Mesenchymal stem cell (in vitro differentiated cells and primary cell): ENCODE measurements at regions not wholly inside any gene's neighbourhood (a gene's known extent, or its start where the extent isn't known, plus 50 kb on each side); places are given as distances from the start of the nearest gene placed in this dataset.

ENCODE experiments used
- DNase-seq: peaks from one replicate; pipeline ENCODE4 v3.0.0-alpha.2; 2013
- H2AFZ ChIP-seq: one replicate; pipeline ENCODE4 v1.6.1; 2013; ENCODE audit warnings: low read depth, mild to moderate bottlenecking, control low read depth, inconsistent platforms, low read length, moderate library complexity
- H2AK5ac ChIP-seq: 2 replicates; pipeline ENCODE4 v1.6.1; 2013; ENCODE audit warnings: low read length, moderate library complexity, mild to moderate bottlenecking, inconsistent platforms; ENCODE audit not compliant: severe bottlenecking
- H2BK120ac ChIP-seq: one replicate; pipeline ENCODE4 v1.6.1; 2013; ENCODE audit warnings: low read depth, mild to moderate bottlenecking, inconsistent platforms, low read length, moderate library complexity
- H2BK12ac ChIP-seq, 2 experiments: one replicate each; pipeline ENCODE4 v1.6.1; 2013; ENCODE audit warnings: inconsistent platforms in 2 of 2, low read length in 2 of 2, mild to moderate bottlenecking in 2 of 2, moderate library complexity in 2 of 2, control low read depth in 1 of 2
- H2BK15ac ChIP-seq: one replicate; pipeline ENCODE4 v1.6.1; 2013; ENCODE audit warnings: mild to moderate bottlenecking, low read depth, inconsistent platforms; ENCODE audit not compliant: poor library complexity, severe bottlenecking
- H2BK5ac ChIP-seq: 2 replicates; pipeline ENCODE4 v1.6.1; 2013; ENCODE audit warnings: low read depth, mild to moderate bottlenecking, low read length, control low read depth, inconsistent platforms; ENCODE audit not compliant: poor library complexity, severe bottlenecking
- H3K14ac ChIP-seq, 2 experiments: one replicate each; pipeline ENCODE4 v1.6.1; 2013; ENCODE audit warnings: inconsistent platforms in 2 of 2, low read length in 2 of 2, control low read depth in 1 of 2, mild to moderate bottlenecking in 1 of 2, moderate library complexity in 1 of 2
- H3K18ac ChIP-seq, 2 experiments: one replicate each; pipeline ENCODE4 v1.6.1; 2013; ENCODE audit warnings: inconsistent platforms in 2 of 2, low read length in 2 of 2, control low read depth in 1 of 2, low read depth in 1 of 2, mild to moderate bottlenecking in 1 of 2
- H3K23ac ChIP-seq, 2 experiments: one replicate each; pipeline ENCODE4 v1.6.1; 2013; ENCODE audit warnings: inconsistent platforms in 2 of 2, low read length in 2 of 2, mild to moderate bottlenecking in 2 of 2, moderate library complexity in 2 of 2, control low read depth in 1 of 2
- H3K27ac ChIP-seq: 2 replicates; pipeline ENCODE4 v1.5.1; 2013; ENCODE audit warnings: mild to moderate bottlenecking, moderate library complexity, low read length, control low read depth, inconsistent platforms; ENCODE audit not compliant: poor library complexity, severe bottlenecking
- H3K27me3 ChIP-seq, 2 experiments: 2 replicates each; pipeline versions ENCODE4 v1.6.1 to v1.7.0; 2013; ENCODE audit warnings: low read length in 2 of 2, mild to moderate bottlenecking in 2 of 2, moderate library complexity in 2 of 2, control low read depth in 1 of 2, inconsistent platforms in 1 of 2; ENCODE audit not compliant: control insufficient read depth in 1 of 2, insufficient read depth in 1 of 2
- H3K36me3 ChIP-seq, 2 experiments: 2 replicates each; pipeline versions ENCODE4 v1.6.1 to v1.7.0; 2013; ENCODE audit warnings: low read length in 2 of 2, control low read depth in 1 of 2, inconsistent platforms in 1 of 2, low read depth in 1 of 2, mild to moderate bottlenecking in 1 of 2; ENCODE audit not compliant: insufficient read depth in 2 of 2, control insufficient read depth in 1 of 2
- H3K4ac ChIP-seq, 2 experiments: one replicate each; pipeline ENCODE4 v1.6.1; 2013; ENCODE audit warnings: inconsistent platforms in 2 of 2, low read length in 2 of 2, mild to moderate bottlenecking in 2 of 2, moderate library complexity in 2 of 2, control low read depth in 1 of 2, low read depth in 1 of 2
- H3K4me1 ChIP-seq: 2 replicates; pipeline ENCODE4 v1.6.1; 2013; ENCODE audit warnings: low read depth, low read length, control low read depth; ENCODE audit not compliant: control insufficient read depth, insufficient read depth
- H3K4me2 ChIP-seq: 2 replicates; pipeline ENCODE4 v1.6.1; 2013; ENCODE audit warnings: low read length, mild to moderate bottlenecking, inconsistent platforms; ENCODE audit not compliant: poor library complexity, severe bottlenecking
- H3K4me3 ChIP-seq, 2 experiments: 2 replicates each; pipeline versions ENCODE4 v1.5.1 to v1.7.0; 2013; ENCODE audit warnings: low read length in 2 of 2, mild to moderate bottlenecking in 2 of 2, control low read depth in 1 of 2, low read depth in 1 of 2; ENCODE audit not compliant: insufficient read depth in 1 of 2
- H3K79me1 ChIP-seq: replicated peaks from 2 replicates; pipeline ENCODE4 v1.6.1; 2013; ENCODE audit warnings: mild to moderate bottlenecking, control low read depth, low read length, inconsistent platforms; ENCODE audit not compliant: poor library complexity, severe bottlenecking
- H3K9ac ChIP-seq: 2 replicates; pipeline ENCODE4 v1.7.0; 2013; ENCODE audit warnings: mild to moderate bottlenecking, low read length, moderate library complexity
- H3K9me3 ChIP-seq: 2 replicates; pipeline ENCODE4 v1.7.0; 2013; ENCODE audit warnings: mild to moderate bottlenecking, low read length; ENCODE audit not compliant: control insufficient read depth
- H4K8ac ChIP-seq: one replicate; pipeline ENCODE4 v1.6.1; 2013; ENCODE audit warnings: inconsistent platforms, mild to moderate bottlenecking, low read length, moderate library complexity
- H4K91ac ChIP-seq: one replicate; pipeline ENCODE4 v1.6.1; 2013; ENCODE audit warnings: mild to moderate bottlenecking, low read length, inconsistent platforms
- WGBS: methylation state at CpG from one replicate; pipeline ENCODE4 v1.1.7; 2013; ENCODE audit warnings: mixed read lengths; 5-methylcytosine and 5-hydroxymethylcytosine counted together

- Histone ChIP-seq H4K91ac (no peak overlapping the region), H2BK5ac (no peak overlapping the region), H3K4ac (no peak overlapping the region), H3K4me2 (no peak overlapping the region), H3K18ac (peak overlapping the region; percentile 19 to 46), H3K14ac (no peak overlapping the region), H3K23ac (no peak overlapping the region), H2BK15ac (no peak overlapping the region), H3K9ac (peak overlapping the region; percentile 56), H2BK120ac (no peak overlapping the region), H2AK5ac (no peak overlapping the region), H3K27me3 (peaks cover 4 to 13% of the 10 kb centered on the region in 2 experiments), H2AFZ (no peak overlapping the region), H3K4me1 (no peaks in the 10 kb centered on the region), H3K27ac (no peak overlapping the region), H4K8ac (peak overlapping the region; percentile 58), H3K36me3 (no peaks in the 10 kb centered on the region), H3K4me3 (no peak overlapping the region), H2BK12ac (peak overlapping the region; percentile 33 to 54), H3K9me3 (peaks cover 4% of the 10 kb centered on the region), H3K79me1 (no peaks in the 10 kb centered on the region)
- WGBS: 8% methylated on average over 1 of the region's 2 CpGs
- DNase-seq: peak; percentile 66
Observed at GRCh38 chr14:56423544-56423943, 156.1 kb upstream of the TMEM260 start.

- Histone ChIP-seq H2BK15ac (no peak overlapping the region), H3K4me2 (no peak overlapping the region), H3K4ac (no peak overlapping the region), H2AK5ac (no peak overlapping the region), H2AFZ (no peak overlapping the region), H3K23ac (no peak overlapping the region), H3K79me1 (no peaks in the 10 kb centered on the region), H3K36me3 (no peaks in the 10 kb centered on the region), H3K9me3 (no peaks in the 10 kb centered on the region), H2BK12ac (no peak overlapping the region), H4K91ac (no peak overlapping the region), H4K8ac (no peak overlapping the region), H2BK120ac (no peak overlapping the region), H3K9ac (no peak overlapping the region), H3K27me3 (peaks cover 4 to 20% of the 10 kb centered on the region in 2 experiments), H3K14ac (no peak overlapping the region), H2BK5ac (no peak overlapping the region), H3K4me1 (no peaks in the 10 kb centered on the region), H3K27ac (no peak overlapping the region), H3K4me3 (no peak overlapping the region), H3K18ac (no peak overlapping the region)
- DNase-seq: no peak
- 68% methylated on average over 4 of the region's 4 CpGs for WGBS
Observed at GRCh38 chr14:56431013-56431412, 148.6 kb upstream of the TMEM260 start.

DNA sequence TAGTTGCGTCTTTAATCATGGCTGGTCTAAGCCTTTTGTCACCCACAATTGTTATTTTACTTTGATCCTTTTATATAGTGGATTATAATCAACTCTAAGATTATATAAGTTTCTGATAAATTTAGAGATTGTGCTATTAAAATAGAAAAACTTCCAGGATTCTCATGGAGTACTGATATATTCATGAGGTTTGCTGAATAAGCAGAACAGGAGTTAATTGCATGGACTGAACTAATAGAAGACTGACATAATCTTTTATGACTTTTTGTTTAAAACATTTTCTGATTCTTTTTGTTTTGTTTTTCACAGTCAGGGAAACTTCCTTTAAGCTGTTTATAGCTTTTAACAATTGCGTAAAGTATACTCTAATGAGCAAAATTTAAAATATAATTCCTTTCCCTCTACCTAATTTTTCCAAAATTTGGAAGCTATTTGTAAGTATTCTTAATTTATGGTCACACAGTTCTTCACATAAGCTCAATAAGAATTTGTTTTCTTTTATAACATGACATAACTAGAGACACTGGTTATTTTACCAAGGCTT is 129.9 kb upstream of the TMEM260 start:
- Histone ChIP-seq H3K9me3 (no peaks in the 10 kb centered on the region), H2BK12ac (no peak overlapping the region), H2AK5ac (no peak overlapping the region), H4K8ac (no peak overlapping the region), H3K18ac (no peak overlapping the region), H3K23ac (no peak overlapping the region), H3K4me2 (no peak overlapping the region), H3K27me3 (no peaks in the 10 kb centered on the region), H2BK120ac (no peak overlapping the region), H3K27ac (no peak overlapping the region), H3K36me3 (no peaks in the 10 kb centered on the region), H2BK5ac (no peak overlapping the region), H3K79me1 (no peaks in the 10 kb centered on the region), H3K4me1 (no peaks in the 10 kb centered on the region), H3K9ac (no peak overlapping the region), H3K4me3 (no peak overlapping the region), H3K14ac (no peak overlapping the region), H4K91ac (no peak overlapping the region), H3K4ac (no peak overlapping the region), H2AFZ (no peak overlapping the region), H2BK15ac (no peak overlapping the region)
- no peak for DNase-seq
- WGBS: no CpG with 5 or more reads among the region's 2 CpGs

DNA sequence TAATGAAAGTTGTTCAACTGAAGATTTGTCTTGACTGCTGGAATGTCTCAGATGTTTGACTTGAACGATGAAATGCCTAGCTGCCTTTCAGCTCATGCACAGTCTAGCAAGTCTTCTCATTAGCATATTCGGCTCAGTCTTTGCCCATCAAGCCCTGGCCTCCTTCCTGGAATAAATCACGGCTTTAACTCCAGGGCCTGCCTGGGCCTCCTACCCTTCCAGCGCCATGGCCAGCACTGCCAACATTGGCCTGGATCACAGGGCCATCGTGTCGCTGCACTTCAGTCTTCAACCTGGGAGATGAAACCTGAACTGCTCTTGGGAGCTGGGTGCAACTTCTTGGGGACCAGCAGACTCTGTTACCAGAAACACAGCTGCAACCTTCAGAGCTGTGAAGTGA is 126.7 kb upstream of the TMEM260 start:
- no peak overlapping the region for H3K9ac ChIP-seq
- no peak for DNase-seq
- H3K9me3 ChIP-seq: no peaks in the 10 kb centered on the region
- no peak overlapping the region for H4K91ac ChIP-seq
- H4K8ac ChIP-seq: no peak overlapping the region
- H3K4ac ChIP-seq: no peak overlapping the region
- WGBS: 84% methylated on average over 6 of the region's 6 CpGs
- no peak overlapping the region for H3K18ac ChIP-seq
- H2BK120ac ChIP-seq: no peak overlapping the region
- H3K23ac ChIP-seq: no peak overlapping the region
- no peak overlapping the region for H3K4me2 ChIP-seq
- no peak overlapping the region for H2AFZ ChIP-seq
- H3K4me3 ChIP-seq: no peak overlapping the region
- no peak overlapping the region for H2BK12ac ChIP-seq
- H3K79me1 ChIP-seq: no peaks in the 10 kb centered on the region
- H2BK5ac ChIP-seq: no peak overlapping the region
- no peaks in the 10 kb centered on the region for H3K27me3 ChIP-seq
- peak overlapping the region in 1 of 2 experiments; percentile 32 for H3K14ac ChIP-seq
- no peaks in the 10 kb centered on the region for H3K4me1 ChIP-seq
- no peaks in the 10 kb centered on the region for H3K36me3 ChIP-seq
- no peak overlapping the region for H2AK5ac ChIP-seq
- H3K27ac ChIP-seq: no peak overlapping the region
- H2BK15ac ChIP-seq: no peak overlapping the region
